MM.1S (cell line): ENCODE measurements at regions not wholly inside any gene's neighbourhood (a gene's known extent, or its start where the extent isn't known, plus 50 kb on each side); places are given as distances from the start of the nearest gene placed in this dataset.

Experiments
- DNase-seq: peaks from one replicate; pipeline ENCODE4 v3.0.0-alpha.2; 2015
- H2AFZ ChIP-seq: fragments of 300-600 bp; sonication (generic); 2 replicates; pipeline ENCODE4 v1.6.0; 2016; ENCODE audit warnings: antibody characterized with exemption, low read length
- H3F3A ChIP-seq: fragments of 300-600 bp; sonication (generic); 2 replicates; pipeline ENCODE4 v1.6.1; 2016; ENCODE audit warnings: mild to moderate bottlenecking, antibody characterized with exemption, low read length, moderate library complexity, mixed read lengths; ENCODE audit not compliant: insufficient read depth
- H3K27ac ChIP-seq: fragments of 300-600 bp; sonication (generic); 2 replicates; pipeline ENCODE4 v1.5.1; 2016; ENCODE audit warnings: mild to moderate bottlenecking, low read length
- H3K27me3 ChIP-seq: fragments of 300-600 bp; sonication (generic); replicated peaks from 2 replicates; pipeline ENCODE4 v1.6.0; 2016; ENCODE audit warnings: low read length; ENCODE audit not compliant: insufficient read depth
- H3K36me3 ChIP-seq: fragments of 300-600 bp; sonication (generic); replicated peaks from 2 replicates; pipeline ENCODE4 v1.6.1; 2016; ENCODE audit warnings: mild to moderate bottlenecking, low read length, mixed read lengths; ENCODE audit not compliant: insufficient read depth
- H3K4me1 ChIP-seq: fragments of 300-600 bp; sonication (generic); 2 replicates; pipeline ENCODE4 v1.6.1; 2016; ENCODE audit warnings: low read length, mixed read lengths
- H3K4me2 ChIP-seq: fragments of 300-600 bp; sonication (generic); 2 replicates; pipeline ENCODE4 v1.6.0; 2016; ENCODE audit warnings: low read depth, low read length
- H3K4me3 ChIP-seq: fragments of 300-600 bp; sonication (generic); 2 replicates; pipeline ENCODE4 v1.5.1; 2016; ENCODE audit warnings: low read length, mixed read lengths
- H3K79me2 ChIP-seq: fragments of 300-600 bp; sonication (generic); 2 replicates; pipeline ENCODE4 v1.6.1; 2016; ENCODE audit warnings: mixed run types, low read length, mixed read lengths
- H3K9ac ChIP-seq: fragments of 300-600 bp; sonication (generic); 2 replicates; pipeline ENCODE4 v1.6.1; 2016; ENCODE audit warnings: low read length, mixed read lengths
- H3K9me2 ChIP-seq: fragments of 300-600 bp; sonication (generic); replicated peaks from 2 replicates; pipeline ENCODE4 v1.6.1; 2016; ENCODE audit warnings: mild to moderate bottlenecking, low read length, mixed read lengths; ENCODE audit not compliant: insufficient read depth
- H3K9me3 ChIP-seq: fragments of 300-600 bp; sonication (generic); replicated peaks from 2 replicates; pipeline ENCODE4 v1.6.1; 2016; ENCODE audit warnings: mild to moderate bottlenecking, low read length, mixed read lengths; ENCODE audit not compliant: insufficient read depth
- H4K20me1 ChIP-seq: fragments of 300-600 bp; sonication (generic); 2 replicates; pipeline ENCODE4 v1.6.1; 2016; ENCODE audit warnings: mild to moderate bottlenecking, low read length, moderate library complexity, mixed read lengths; ENCODE audit not compliant: insufficient read depth
- CTCF ChIP-seq: fragments of 300-600 bp; sonication (generic); IDR thresholded peaks from 2 replicates; pipeline ENCODE4 v1.5.1; 2016; ENCODE audit warnings: antibody characterized with exemption, low read length, mixed read lengths
- EZH2 ChIP-seq: fragments of 300-600 bp; sonication (generic); optimal IDR thresholded peaks from 2 replicates; pipeline ENCODE3; 2017; ENCODE audit warnings: low read depth, mild to moderate bottlenecking, antibody characterized with exemption, low read length, mixed read lengths
- EZH2phosphoT487 ChIP-seq: fragments of 300-600 bp; sonication (generic); IDR thresholded peaks from 2 replicates; pipeline ENCODE4 v1.6.1; 2018; ENCODE audit warnings: antibody characterized with exemption, low read length

GRCh38 chr14:50025073-50025472 lies 91.3 kb downstream of the VCPKMT start:
- peaks cover 19% of the 10 kb centered on the region for H3K4me1 ChIP-seq
- no peaks in the 10 kb centered on the region for H4K20me1 ChIP-seq
- no peak overlapping the region for H3K4me2 ChIP-seq
- no peak overlapping the region for H3K4me3 ChIP-seq
- no peaks in the 10 kb centered on the region for H3K9me3 ChIP-seq
- H3K9ac ChIP-seq = no peak overlapping the region
- H3K9me2 ChIP-seq = no peaks in the 10 kb centered on the region
- no peaks in the 10 kb centered on the region for H3K36me3 ChIP-seq
- DNase-seq = no peak
- TF ChIP-seq EZH2 (no peak), EZH2phosphoT487 (no peak), CTCF (no peak)
- H3K79me2 ChIP-seq = no peaks in the 10 kb centered on the region
- H3F3A ChIP-seq = peaks cover 15% of the 10 kb centered on the region
- H2AFZ ChIP-seq = no peak overlapping the region
- H3K27me3 ChIP-seq = no peaks in the 10 kb centered on the region
- H3K27ac ChIP-seq = no peak overlapping the region

GRCh38 chr14:50025776-50026175 lies 90.6 kb downstream of the VCPKMT start:
- no peak overlapping the region for H2AFZ ChIP-seq
- no peaks in the 10 kb centered on the region for H3K27me3 ChIP-seq
- H3K27ac ChIP-seq = no peak overlapping the region
- no peak for TF ChIP-seq EZH2phosphoT487
- no peak for TF ChIP-seq EZH2
- TF ChIP-seq CTCF = no peak
- H3K4me1 ChIP-seq = peaks cover 12% of the 10 kb centered on the region
- H3K4me3 ChIP-seq = no peak overlapping the region
- H3K4me2 ChIP-seq = no peak overlapping the region
- H3F3A ChIP-seq = peaks cover 9% of the 10 kb centered on the region
- H3K9me3 ChIP-seq = no peaks in the 10 kb centered on the region
- H4K20me1 ChIP-seq = no peaks in the 10 kb centered on the region
- H3K79me2 ChIP-seq = no peaks in the 10 kb centered on the region
- H3K9ac ChIP-seq = no peak overlapping the region
- no peak for DNase-seq
- no peaks in the 10 kb centered on the region for H3K9me2 ChIP-seq
- H3K36me3 ChIP-seq = no peaks in the 10 kb centered on the region

GRCh38 chr14:50026396-50026795 lies 90.0 kb downstream of the VCPKMT start:
- TF ChIP-seq CTCF (no peak), EZH2phosphoT487 (no peak), EZH2 (no peak)
- Histone ChIP-seq H3F3A (peaks cover 3% of the 10 kb centered on the region; the same call in 1 of the 2 replicates), H3K27me3 (no peaks in the 10 kb centered on the region), H3K4me1 (peaks cover 7% of the 10 kb centered on the region), H3K79me2 (no peaks in the 10 kb centered on the region), H3K9me3 (no peaks in the 10 kb centered on the region), H3K36me3 (no peaks in the 10 kb centered on the region), H4K20me1 (no peaks in the 10 kb centered on the region), H3K9ac (no peak overlapping the region), H2AFZ (no peak overlapping the region), H3K4me2 (no peak overlapping the region), H3K27ac (no peak overlapping the region), H3K9me2 (no peaks in the 10 kb centered on the region), H3K4me3 (no peak overlapping the region)
- DNase-seq = no peak
